ENCODE measurements at regions not wholly inside any gene's neighbourhood (a gene's known extent, or its start where the extent isn't known, plus 50 kb on each side); places are given as distances from the start of the nearest gene placed in this dataset.

DNA sequence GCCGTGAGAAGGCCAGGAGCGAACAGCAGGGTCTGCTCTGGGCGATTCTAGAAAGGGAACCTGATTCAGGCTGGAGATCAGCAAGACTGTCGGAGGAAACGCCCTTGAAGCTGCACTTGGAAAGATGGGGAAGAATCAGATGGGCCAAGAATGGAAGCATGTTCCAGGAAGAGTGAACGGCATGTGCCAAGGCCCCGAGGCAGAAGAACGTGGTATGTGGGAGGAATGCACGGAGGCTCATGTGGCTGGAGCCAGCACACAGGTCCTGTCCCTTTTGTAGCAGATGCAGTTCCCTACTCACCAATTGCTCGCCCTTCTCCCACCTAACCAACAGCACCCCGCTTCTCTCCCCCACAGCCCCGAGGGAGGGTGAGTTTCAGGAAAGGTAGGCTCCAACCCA lies 180.6 kb downstream of the TFAP2C start:
- TF ChIP-seq, protein P1, sequence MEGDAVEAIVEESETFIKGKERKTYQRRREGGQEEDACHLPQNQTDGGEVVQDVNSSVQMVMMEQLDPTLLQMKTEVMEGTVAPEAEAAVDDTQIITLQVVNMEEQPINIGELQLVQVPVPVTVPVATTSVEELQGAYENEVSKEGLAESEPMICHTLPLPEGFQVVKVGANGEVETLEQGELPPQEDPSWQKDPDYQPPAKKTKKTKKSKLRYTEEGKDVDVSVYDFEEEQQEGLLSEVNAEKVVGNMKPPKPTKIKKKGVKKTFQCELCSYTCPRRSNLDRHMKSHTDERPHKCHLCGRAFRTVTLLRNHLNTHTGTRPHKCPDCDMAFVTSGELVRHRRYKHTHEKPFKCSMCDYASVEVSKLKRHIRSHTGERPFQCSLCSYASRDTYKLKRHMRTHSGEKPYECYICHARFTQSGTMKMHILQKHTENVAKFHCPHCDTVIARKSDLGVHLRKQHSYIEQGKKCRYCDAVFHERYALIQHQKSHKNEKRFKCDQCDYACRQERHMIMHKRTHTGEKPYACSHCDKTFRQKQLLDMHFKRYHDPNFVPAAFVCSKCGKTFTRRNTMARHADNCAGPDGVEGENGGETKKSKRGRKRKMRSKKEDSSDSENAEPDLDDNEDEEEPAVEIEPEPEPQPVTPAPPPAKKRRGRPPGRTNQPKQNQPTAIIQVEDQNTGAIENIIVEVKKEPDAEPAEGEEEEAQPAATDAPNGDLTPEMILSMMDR (IDR thresholded peaks at IDR 0.05), result no peak
- TF ChIP-seq POLR2A (IDR thresholded peaks at IDR 0.05), result no peak

Measured in right lobe of liver (tissue), 4 donors.